Limb (tissue), 2 donors: ENCODE measurements at regions not wholly inside any gene's neighbourhood (a gene's known extent, or its start where the extent isn't known, plus 50 kb on each side); places are given as distances from the start of the nearest gene placed in this dataset.
"Not testable (repeated sequence)": the region's sequence is repeated elsewhere in the genome, so short reads cannot be mapped to it uniquely, and the experiment has no call there.

ENCODE experiments used
- DNase-seq, 2 donors: peaks; one replicate each; pipeline ENCODE4 v3.0.0-alpha.2; 2016; ENCODE audit errors: extremely low spot score in 2 of 2

DNA sequence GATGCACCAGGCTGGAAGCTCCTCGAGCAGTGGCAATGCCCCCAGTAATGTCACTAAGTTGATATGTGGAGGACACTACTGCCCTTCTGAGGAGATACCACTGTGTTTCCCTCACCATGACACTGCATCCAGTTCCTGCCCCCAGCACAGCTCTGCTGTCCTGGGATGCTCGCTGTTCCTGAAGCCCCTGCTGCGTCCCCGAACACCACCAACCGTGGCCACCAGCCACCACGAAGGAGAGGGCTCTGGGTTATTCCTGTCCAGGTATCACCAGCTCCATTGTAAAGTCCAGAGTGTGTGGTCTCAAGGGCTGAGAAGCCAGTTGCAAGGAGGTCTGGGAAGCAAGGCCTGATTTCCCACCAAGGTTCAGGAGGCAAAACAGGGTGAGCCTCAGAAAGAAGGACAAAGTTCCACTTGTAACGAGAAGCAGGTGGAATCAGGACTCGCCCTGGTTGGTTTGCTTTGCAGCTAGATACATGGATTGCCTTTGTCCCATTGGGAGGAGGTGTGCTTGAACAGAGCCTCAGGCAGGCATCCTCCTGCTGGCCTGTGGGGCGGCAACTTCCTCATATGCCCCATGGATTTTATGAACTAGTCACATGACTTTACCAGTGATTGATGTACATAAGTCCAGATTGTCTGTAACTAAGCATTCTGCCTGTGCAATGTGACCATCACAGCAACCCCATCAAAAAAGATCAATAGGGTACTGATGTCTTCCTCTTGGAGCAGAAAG lies 427.0 kb upstream of the VSTM2A start:
- no peak for DNase-seq

DNA sequence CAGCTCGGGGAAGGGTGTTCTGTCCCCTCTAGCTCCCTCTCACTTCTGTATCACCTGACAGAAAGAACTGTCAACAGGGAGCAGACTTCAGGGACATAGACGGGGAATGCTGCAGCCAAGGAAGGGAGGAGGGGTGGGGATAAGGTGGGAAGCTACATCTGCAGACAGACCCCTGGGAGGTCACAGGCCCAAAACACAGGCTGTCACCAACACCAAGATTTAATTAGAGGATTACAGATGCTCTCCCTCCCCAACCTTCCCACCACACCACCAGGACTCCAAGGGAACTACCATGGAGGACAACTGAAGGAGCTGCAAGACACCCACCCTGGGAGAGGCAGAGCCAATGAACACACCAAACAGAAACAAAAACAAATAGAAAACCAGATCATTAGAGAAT lies 425.2 kb upstream of the VSTM2A start:
- DNase-seq, result no peak

DNA sequence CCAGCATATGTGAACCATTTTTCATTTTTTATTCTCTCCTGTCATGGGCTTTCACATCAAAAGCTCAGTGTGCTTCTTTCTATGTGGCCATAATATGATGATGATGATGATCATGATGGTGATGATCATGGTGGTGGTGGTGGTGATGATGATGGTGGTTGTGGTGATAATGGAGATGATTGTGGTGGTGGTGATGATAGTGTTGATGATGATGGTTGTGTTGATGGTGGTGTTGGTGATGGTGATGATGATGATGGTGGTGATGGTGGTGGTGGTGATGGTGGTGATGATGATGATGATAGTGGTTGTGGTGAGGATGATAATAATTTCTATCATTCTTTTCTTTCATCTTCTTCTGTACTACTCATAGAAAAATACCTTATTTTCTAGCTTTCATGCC lies 413.1 kb upstream of the VSTM2A start:
- no peak for DNase-seq

DNA sequence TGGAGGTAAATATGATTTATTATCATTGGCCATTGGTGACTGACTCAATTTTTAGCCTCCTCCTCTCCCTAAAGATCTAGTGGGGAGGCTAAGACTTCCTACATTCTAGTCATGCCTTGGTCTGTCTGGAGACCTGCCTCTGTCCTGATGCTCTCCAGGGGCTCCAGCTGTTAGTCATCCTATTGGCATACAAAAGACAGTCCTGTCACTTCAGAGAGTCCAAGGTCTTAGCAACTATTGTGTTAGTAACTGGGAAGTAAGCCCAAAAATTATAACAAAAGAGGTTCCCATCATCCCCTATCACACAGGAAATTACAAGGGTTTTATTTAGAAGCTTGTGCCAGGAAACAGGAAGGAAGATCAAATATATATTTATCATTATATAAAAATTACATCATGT lies 400.6 kb upstream of the VSTM2A start:
- DNase-seq, result no peak

DNA sequence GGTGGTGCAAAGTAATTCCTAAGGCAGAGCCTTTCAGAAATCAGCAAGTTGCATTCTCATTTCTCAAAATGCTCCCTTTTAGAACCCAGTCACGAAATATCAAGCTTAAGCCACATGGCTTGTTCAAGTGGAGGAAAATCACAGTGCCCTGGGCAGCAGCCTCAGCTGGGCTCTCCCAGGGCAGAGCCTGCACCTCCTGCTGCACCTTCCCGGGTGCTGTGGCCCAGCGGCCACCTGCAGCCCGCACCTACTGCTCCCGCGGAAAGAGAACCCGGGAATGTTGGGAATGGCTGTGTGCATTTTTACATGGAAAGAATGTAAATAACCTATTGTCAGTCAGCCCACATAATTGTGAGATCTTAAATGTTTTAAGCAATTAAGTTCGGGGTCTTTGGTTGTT lies 396.5 kb upstream of the VSTM2A start:
- DNase-seq, result no peak

DNA sequence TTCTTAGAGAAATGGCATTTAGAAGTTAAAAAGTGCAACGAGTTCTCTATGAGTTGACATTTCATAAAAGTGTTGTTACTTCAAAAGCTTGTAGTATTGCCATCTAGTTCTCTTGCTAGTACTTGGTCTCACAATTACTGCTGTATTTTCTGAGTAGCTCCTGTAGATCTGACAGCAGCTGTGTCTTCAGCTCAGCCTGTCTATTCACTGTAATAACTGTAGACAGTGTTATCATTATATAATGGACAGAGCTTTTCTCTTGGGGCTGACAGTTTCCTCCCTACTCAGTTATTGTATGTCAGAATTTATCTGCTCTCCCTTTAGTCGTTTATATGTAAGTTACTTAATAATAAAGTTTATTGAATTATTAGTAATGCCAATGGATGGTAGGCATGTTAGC lies 388.7 kb upstream of the VSTM2A start:
- no peak for DNase-seq

GRCh38 chr7:54159088-54159487 lies 383.1 kb upstream of the VSTM2A start:
- no peak for DNase-seq

GRCh38 chr7:54161621-54162020 lies 380.6 kb upstream of the VSTM2A start:
- no peak for DNase-seq

DNA sequence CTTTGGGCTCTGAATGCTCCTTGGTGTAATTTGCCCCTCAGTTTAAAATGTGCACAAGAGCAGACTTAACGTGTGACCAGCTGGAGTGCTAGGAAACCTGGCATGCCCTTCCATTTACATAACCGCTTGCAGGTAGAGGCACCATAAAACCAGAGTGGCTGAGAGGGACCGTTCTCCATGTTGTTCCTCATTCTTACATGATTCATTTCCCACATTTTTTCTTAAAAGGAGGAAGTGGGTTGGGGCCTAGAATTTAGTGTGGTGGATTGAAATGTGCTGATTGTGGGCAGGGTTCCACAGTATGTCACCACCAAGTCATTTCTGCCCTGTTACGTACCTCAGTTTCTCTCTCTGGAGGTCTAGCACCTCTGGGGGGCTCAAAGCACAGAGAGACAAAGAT lies 375.8 kb upstream of the VSTM2A start:
- DNase-seq, result no peak

DNA sequence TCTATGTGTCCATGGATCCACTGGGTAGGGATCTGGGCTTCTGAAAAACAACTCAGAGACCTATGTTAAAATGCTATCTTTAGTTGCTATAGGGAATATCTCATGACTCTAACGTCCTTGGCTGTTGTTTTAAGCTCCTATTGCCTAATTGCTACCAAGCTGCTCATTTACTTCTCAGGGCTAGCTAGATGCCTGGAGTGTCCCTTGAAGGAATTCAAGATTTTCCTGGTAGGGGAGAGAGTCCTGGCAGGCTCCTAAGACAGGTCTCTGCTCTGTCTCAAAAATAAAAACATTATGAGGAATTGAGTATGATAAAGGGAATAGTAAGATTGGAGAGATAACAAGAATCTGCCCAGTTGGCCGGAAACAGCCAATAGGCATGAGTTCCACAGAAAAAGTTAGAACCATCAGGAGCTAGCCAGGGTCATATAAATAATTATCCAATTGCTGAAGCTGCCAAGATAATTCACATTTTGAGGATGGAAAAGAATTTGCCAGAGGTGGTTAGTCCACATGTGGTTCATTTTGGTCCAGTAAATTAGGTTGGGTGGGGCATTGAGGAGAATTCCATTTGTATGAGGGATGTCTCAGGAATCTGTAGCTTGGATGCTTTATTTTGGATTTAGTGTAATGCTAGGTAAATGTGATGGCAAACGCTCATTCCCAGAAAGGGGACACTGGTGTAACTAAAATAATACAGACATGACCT lies 362.7 kb upstream of the VSTM2A start:
- DNase-seq, result no peak

DNA sequence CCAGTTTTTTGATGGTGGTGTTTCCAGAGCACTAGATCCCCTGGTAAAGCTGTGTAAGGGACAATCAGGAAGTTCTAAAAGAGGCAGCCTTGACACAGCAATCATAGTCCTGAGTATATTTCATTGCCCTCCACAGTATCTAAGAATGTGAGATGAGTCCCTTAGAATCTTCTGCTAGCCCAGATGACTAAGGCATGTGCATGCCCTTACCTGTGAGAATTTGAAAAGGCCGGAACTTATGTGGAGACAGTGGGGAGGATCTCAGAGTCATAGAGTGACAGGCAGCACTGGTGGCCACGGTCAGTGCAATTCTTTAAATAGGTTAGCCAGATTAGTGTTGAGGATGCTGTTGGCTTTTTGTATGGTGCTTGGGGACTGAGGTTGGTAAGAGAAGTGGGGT lies 361.4 kb upstream of the VSTM2A start:
- no peak for DNase-seq

DNA sequence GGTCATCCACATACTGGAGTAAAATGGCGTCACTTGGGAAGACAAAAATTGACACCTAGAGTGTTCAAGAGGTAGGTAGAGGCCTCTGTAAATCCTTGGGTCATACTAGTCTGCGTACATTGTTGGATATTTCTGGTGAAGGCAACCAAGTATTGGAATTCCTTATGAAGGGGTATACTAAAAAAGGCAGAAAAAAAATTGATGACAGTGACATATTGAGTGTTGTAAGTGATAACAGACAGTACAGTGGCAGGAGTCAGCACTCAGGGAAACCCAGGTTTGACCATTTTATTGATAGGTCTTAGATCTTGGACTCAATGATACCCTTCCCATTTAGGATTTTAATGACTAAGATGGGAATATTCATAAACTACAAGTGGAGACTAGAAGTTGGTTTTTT lies 359.1 kb upstream of the VSTM2A start:
- DNase-seq, result no peak

GRCh38 chr7:54186336-54186735 lies 355.8 kb upstream of the VSTM2A start:
- no peak for DNase-seq

DNA sequence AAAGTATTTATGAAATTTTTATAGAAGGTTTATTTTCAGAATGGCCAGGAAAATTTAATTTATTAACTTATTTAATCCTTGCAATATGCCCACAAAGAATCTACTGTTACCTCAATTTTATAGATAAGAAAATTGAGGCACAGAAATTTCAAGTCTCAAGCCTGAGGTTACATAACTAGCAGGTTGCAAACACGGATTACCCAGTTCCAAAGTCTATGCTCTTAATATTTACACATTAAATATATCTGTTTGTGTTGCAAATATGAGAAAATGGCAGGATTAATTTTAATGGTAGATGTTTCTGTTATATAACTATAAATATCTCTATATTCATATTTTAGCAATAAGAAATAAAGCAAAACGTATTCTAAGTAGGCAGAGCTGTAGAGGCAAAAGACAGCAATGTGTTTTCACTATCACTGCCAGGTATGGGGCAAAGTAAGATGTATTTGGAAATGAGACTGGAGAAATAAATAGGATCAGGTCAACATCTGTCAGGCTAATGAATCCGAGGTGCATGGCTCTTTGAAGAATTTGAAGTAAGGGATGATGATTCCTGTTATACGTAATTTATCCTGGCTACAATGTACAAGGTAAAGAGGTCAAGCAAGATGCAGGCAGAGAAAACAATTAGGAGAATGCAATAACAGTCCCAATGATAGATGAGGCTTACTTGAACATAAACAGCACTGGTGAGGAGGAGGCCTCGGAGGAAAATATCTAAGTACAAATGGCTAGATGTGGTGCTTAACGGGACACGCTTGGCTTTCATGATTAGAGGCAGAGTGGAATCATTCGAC lies 354.1 kb upstream of the VSTM2A start:
- DNase-seq, result no peak

GRCh38 chr7:54188843-54189242 lies 353.3 kb upstream of the VSTM2A start:
- DNase-seq, result no peak

- no peak for DNase-seq
Observed at GRCh38 chr7:54189330-54189729, 352.8 kb upstream of the VSTM2A start.

GRCh38 chr7:54201501-54201900 lies 340.7 kb upstream of the VSTM2A start:
- DNase-seq, result no peak

- no peak for DNase-seq
Observed at GRCh38 chr7:54215424-54215823, 326.8 kb upstream of the VSTM2A start.

- not testable (repeated sequence) for DNase-seq
Observed at GRCh38 chr7:54226030-54226429, 316.1 kb upstream of the VSTM2A start.

DNA sequence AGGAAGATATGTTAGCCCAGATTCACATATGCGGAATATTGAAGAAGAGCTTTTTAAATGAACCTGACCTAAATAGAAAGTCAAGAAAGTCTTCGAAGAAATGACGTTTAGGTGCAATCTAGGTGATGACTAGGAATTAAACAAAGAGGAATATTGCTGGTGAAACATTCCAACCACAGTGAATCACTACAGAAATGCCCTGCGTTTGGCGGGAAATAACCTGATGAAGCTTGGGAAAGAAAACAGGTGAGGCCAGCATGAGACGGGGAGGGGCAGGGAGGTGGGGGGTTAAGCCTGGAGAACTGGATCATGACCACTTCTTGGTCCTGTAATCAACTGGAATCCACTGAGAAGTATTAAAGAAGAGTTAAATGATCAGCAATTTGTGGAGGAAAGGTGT lies 299.4 kb upstream of the VSTM2A start:
- DNase-seq, result no peak

GRCh38 chr7:54245020-54245419 lies 297.2 kb upstream of the VSTM2A start:
- DNase-seq, result no peak

- no peak for DNase-seq
Observed at GRCh38 chr7:54249686-54250085, 292.5 kb upstream of the VSTM2A start.
